Glomerular visceral epithelial cell (primary cell): ENCODE measurements at regions not wholly inside any gene's neighbourhood (a gene's known extent, or its start where the extent isn't known, plus 50 kb on each side); places are given as distances from the start of the nearest gene placed in this dataset.
"Not testable (repeated sequence)": the region's sequence is repeated elsewhere in the genome, so short reads cannot be mapped to it uniquely, and the experiment has no call there.

Experiments used
- DNase-seq: peaks from one replicate; pipeline ENCODE4 v3.0.0-alpha.2; 2016; ENCODE audit errors: extremely low spot score

DNA sequence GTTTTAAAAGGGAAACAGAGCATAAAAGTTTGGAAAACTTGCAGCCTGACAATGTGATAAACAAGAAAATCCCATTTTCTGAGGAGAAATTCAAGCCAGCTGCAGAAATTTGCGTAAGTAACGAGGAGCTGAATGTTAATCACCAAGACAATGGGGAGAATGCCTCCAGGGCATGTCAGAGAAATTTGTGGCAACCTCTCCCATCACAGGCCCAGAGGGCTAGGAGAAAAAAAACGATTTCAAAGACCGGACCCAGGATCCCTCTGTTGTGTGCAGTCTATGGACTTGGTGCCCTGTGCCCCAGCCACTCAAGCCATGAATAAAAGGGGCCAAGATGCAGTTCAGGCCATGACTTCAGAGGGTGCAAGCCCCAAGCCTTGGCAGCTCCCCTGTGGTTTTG lies 355.4 kb upstream of the NDST3 start:
- DNase-seq: no peak

DNA sequence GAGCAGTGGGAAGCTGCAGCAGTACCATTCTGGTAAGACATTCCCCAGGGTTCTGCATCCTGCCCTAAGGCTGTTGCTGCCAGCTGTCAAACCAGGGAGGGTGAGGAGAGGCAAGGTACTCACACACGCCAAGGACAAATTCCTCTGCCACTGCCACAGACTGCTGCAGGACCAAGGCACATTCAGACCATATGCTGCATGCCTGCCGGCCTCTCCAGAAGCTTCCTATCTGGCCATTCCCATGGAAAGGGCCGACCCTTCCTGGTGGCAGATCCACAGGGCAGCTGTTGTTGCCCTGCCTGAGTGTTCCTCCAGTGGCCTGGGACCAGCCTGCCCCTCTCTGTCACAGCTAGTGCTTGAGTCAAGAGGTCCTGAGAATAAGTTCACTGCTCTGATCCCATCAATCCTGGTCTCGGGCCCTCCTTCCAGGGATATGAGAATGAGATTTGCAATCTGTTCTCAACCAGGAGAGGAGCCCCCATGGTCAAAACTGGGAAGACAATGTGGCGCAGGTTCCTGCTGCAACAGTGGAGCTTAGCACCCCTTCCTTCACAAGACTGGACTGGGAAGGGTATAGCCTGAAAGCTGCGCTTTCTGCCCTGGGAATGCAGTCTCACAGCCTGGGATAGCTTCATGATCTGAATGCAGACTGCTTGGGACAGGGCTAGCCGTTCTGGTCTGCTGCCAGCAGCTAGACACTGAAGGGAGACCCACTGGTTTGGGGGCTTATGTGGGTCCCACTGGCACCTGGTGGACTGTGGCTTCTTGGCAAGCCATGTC lies 342.5 kb upstream of the NDST3 start:
- no peak for DNase-seq

DNA sequence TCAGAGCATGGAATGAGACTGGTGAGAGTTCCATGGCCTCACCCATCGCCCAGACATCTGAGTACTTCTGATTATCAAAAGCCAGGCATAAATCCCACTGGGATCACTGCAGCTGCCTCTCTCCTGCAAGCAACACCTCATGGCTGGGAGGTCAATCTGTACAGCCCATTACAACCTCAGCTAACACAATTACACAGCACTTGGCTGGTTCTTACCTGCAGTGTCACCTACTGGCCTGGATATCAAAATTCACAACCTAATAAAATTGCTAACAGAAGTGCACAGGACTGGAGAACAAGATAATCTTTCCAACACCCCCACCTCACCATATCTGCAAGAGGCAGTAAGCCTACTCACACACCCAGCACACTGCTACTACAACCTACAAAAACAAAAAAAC lies 341.7 kb upstream of the NDST3 start:
- DNase-seq: no peak

DNA sequence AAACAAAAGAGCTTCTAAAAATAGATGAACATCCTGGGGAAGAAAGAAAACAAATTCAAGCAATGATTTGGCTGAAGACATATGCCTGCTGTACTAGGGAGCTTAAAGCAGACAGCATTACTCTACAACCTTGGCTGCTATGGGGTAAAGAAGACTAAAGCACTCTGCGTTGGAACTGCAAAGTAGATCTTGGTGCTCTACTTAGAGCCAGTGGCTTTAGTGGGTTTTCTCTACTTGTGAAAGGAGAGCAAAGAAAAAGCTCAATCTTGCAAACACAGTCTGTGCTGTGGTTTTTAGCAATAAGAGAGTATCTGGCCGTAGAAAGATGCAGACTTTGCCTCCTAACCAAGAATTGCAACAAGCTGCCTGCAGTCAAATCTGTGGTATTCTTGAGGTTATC lies 334.7 kb upstream of the NDST3 start:
- no peak for DNase-seq

DNA sequence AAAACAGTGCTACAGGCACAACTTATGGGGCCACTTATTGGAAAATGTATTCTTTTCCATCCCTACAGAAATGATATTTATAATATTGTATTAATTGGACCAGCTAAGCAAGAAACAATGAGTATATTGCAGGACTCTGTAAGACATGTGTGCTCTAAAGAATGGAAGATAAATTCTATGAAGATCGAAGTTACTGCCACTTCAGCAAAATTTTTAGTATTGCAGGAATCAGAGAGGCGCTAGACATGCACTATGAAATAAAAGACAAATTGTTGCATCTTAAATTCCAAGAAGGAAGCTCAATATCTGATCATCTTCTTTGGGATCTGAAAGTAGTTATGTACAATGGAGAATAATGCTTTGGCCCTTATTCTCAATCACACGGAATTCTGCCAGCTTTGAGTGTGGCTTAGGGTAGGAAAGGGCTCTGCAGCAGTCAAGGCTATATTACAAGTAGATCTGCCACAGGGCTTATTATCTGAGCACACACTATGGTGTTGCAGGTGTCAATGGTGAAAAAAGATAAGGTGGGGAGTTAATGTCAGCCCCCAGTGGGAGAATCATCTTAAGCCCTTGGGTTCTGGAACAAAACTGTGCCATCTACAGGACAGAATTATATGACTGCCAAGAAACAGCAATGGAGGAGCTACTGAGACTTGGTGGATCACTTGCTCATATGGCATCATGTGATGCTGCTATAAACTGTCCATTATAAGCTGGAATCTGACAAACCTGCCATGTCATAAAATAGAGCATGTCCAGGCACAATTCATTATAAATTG lies 334.0 kb upstream of the NDST3 start:
- peak; percentile 2 for DNase-seq

DNA sequence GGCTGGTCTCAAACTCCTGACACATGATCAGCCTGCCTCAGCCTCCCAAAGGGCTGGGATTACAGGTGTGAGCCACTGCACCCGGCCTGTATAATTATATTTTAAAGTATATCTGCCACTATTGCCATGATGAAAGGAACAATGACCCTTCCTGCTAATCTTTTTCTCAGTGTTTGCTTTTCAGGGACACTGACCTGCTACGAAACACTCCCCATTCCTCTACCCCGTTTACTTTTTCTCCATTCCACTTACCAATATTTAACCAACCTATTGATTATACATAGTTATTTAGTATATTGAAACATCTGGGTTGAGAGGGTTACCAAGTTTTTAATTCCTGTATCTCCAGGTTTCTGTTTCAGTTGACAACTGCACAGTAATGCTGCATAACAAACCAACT lies 331.9 kb upstream of the NDST3 start:
- no peak for DNase-seq

DNA sequence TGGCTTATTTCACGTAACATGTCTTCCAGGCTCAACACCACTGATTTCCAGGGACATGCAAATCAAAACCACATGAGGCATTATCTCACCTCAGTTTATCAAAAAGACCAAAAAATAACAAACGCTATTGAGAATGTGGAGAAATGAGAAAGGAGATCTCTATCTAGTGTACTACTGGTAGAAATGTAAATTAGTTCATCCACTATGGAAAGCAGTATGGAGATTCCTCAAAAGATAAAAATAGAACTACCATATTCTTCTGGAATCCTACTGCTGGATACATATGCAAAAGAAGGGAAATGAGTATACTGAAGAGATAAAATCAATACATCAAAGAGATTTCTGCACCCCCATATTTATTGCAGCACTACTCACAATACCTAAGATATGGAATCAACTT lies 329.6 kb upstream of the NDST3 start:
- no peak for DNase-seq

DNA sequence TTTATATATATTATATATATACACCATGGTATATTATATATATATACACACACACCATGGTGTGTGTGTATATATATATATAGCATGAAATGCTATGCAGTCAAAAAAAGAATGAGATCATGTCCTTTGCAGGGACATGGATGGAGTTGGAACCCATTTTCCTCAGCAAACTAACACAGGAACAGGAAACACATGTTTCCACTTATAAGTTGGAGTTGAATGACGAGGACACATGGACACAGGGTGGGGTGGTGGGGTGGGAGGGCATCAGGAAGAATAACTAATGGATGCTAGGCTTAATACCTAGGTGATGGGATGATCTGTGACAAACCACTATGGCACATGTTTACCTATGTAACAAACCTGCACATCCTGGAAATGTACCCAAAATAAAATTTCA lies 293.6 kb upstream of the NDST3 start:
- DNase-seq: no peak

DNA sequence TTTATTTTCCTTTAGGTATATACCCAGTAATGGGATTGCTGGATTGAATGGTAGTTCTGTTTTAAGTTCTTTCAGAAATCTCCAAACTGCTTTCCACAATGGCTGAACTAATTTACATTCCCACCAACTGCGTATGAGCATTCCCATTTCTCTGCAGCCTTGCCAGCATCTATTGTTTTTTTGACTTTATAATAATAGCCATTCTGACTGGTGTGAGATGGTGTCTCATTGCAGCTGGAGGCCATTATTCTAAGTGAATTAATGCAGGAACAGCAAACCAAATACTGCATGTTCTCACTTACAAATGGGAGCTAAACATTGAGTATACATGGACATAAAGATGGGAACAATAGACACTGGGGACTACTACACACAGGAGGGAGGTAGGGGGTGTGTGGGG lies 288.9 kb upstream of the NDST3 start:
- not testable (repeated sequence) for DNase-seq

DNA sequence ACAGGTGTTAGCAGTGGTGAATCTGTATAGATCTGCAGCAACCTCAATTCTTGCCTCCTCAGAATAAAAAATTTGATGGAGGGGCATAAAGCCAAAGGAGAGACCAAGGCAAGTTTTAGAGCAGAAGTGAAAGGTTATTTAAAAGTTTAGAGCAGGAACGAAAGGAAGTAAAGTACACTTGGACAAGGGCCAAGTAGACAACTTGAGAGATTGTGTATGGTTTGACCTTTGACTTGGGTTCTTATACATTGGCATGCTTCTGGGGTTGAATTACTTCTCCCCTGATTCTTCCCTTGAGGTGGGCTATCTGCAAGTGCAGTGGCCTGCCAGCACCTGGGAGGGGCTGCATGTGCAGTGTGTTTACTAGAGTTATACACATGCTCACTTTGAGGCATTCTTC lies 278.8 kb upstream of the NDST3 start:
- no peak for DNase-seq

DNA sequence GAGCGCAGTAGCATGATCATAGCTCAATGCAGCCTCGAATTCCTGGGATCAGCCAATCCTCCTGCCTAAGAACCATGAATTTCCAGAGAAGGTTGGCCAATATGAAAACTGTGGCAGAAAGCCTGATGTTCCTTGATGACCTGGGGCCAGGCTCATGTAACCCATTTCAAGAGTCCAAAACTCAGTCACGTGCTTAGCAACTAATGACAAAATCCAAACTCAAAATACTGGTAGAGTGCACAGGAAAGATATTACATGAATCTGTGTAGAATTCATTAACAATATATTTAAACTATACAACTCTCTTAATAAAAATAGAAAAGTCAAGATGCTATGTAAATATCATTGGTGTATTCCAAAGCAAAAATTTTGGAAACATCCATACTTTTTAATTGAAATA lies 265.7 kb upstream of the NDST3 start:
- no peak for DNase-seq

DNA sequence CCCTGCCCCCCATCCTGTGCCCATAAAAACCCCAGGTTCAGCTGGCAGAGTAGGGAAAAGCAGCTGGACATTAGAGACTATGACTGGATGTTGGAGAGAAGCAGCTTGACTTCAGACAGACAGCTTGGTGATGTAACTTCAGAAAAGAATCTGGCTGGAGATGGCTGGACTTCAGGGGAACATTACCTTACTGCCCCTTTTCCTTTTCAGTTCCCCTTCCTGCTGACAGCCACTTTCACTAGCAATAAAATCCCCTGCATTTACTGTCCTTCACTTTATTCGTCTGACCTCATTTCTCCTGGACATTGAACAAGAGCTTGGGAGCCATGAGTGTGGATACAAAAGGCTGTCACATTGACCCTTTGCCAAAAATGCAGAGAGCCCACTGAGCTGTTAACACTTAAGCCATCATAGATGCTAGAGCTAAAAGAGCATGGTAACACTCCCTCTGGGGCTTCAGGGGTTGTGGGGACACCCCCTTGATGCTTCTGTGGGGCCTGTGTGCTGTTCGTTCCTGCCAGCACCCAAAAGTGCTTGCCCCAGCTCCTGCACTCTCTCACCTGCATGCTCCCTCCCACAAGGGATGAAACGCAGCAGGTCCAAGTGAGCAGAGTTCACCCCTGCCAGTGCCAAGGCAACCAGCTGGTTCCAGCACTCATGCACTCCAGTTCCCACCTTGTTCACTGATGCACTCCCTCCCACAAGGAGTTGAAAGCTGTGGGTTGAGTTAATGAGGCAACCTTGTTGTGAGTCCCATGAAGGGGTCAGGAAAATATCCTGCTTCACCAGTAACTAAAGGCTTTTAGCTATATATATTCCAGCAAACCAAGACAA lies 263.8 kb upstream of the NDST3 start:
- DNase-seq: no peak

DNA sequence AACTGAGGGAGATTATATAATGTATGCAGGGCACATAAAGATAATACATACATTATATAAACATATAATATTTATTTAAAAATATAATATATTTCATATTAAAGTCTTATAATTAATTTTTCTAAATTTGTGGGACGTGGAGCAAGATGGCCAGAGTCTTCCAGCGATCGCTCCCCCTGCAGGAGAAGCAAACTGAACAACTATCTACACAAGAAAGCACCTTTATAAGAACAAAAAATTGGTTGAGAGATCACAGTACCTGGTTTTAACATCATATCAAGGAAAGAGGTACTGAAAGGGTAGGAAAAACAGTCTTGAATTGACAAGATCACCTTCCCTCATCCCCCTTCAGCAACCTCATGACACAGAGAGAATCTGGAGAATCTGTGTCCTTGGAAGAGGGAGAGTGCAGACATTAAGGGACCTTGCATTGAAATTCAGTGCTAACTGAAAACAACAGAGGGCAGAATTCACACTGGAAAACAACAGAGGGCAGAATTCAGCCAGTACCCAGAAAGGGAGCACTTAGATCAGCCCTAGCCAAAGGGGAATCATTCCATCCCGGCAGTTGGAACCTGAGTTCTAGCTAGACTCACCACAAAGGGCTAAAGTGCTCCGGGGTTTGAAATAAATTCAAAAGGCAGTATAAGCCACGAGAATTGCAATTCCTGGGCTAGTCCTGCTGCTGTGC lies 262.5 kb upstream of the NDST3 start:
- no peak for DNase-seq

DNA sequence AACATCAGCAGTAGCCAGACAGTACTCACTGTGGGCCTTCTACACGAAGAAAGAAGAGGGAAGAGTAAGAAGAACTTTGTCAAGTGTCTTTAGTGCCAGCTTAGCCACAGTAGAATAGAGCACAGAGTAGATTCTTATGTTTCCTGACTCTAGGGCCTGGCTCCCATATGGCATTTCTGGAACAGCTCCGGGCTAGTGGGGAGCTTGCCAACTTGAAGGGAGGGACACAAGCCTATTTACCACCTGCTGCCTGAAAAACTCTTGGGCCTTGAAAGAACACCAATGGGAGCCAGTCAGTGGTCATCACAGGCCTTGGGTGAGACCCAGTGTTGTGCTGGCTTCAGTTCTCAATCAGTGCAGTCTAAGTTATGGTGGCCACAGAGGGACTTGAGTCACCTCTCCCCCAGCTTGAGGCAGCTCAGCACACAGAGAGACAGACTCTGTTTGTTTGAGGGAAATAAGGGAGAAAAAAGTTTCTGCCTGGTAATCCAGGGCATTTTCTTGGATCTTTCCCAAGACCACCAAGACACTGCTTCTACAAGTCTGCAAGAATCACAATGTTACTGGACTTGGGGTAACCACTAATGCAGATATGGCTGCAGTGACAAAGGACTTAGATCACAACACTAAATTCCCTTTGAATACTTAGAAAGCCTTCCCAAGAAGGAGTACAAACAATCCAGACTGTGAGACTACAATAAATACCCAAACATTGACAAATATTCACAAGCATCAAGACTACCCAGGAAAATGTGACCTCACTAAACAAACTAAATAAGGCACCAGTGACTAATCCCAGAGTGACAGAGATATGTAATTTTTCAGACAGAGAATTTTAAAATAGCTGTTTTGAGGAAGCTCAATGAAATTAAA lies 261.0 kb upstream of the NDST3 start:
- no peak for DNase-seq

DNA sequence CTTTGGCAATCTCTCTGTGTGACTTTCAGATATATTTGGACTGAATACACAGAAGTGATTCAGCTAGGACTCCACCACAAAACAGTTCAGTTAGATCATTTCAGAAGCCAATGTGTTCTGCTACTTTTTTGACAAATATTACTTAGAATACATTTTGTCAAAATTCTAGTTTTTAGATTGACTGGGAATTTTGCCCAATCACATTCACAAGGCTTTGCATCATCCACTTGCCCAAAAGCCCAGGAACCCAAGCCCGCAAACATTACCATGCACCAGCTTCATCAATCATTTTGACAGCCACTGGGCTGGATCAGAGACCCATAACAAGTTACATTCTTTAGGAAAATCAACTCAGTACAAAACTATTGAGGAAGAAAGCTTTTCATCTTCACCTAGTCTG lies 256.6 kb upstream of the NDST3 start:
- DNase-seq: peak; percentile 46

DNA sequence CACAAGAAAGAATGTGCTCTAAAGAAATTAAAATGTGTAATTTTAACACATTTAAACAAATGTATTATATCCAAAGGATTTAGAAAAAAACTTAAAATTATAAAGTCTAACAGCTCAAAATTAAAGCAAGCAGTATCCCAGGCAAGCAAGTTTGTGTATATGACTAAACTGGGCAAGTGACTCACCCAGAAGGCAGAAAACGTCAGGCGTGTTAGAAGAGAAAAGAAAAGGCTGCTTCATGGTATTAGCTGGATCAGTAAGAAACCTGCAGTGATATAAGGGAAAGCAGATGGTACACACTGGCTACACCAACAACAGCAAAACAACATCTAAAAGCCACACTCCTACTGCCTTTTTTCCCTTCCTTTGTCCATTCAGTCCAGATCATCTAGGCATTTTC lies 250.6 kb upstream of the NDST3 start:
- peak; percentile 35 for DNase-seq

DNA sequence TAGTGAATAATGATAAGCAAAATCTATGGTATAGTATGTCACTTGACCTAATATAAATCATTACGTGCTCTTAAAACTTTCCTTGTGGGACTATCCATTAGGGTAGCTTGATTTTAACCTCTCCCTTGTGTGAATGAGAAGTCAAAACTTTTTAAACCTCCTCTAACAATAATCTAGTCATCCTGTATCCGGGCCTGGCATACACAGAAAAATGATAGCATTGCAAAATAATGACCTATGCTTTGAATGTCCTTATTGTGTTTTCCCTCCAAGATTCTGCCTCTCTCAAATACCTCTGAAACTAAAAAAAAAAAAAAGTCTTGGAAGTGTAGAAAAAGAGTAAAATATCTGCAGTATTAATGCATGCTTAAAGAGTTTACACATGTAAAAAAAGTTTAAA lies 250.0 kb upstream of the NDST3 start:
- DNase-seq: no peak

DNA sequence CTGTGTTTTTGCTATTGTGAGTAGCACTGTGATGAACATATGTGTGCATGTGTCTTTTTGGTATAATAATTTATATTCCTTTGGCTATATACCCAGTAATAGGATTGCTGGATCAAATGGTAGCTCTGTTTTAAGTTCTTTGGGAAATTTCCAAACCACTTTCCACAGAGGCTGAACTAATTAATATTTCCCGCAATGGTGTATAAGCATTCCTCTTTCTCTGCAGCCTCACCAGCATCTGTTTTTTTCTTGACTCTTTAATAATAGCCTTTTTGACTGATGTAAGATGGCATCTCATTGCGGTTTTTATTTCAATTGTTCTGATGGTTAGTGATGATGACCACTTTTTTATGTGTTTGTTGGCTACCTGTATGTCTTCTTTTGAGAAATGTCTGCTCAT lies 247.7 kb upstream of the NDST3 start:
- no peak for DNase-seq

DNA sequence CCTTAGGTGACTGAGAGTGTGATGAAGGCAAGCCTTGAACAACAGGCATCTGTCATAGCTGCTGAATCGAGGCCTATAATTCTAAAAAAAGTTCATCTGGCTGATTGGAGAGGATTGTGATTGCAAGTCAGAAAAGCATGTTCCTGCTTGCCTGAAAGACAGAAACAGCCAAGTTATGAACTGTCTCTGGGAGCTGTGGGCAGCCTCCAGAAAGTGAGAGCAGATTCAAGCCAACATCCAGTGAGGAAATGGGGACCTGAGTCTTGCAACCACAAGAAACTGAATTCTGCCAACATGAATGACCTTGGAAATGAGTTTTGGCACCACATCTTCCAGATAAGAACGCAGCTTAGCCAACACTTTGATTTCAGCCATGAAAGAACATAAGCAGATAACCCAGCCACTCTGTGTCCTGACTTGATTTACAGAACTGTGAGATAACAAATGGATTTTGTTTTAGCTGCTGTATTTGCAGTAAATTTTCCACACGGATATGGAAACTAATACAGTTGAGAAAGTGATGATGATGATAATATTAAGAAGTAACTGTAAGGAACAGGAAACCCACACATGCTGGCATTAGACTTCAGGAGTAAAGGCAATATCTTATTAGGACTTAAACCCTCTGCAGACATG lies 240.3 kb upstream of the NDST3 start:
- DNase-seq: no peak

DNA sequence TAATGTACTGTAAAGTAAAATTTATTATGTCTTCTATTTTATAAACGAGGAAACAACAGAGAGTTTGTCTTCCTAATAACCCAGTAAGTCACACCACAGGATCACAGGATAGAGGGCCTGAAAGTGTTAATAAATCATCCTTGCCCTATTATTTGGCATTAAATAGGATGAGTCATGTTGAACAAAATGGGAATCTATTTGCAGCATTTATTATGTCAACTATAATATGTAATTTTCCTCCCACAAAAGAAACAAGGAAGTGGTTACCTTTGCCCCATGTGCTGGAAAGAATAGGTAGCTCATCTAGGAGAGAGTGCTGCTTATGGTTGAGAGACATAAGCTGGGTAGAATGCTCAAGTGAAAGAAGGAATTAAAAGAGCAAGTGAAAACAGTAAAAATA lies 237.6 kb upstream of the NDST3 start:
- peak; percentile 25 for DNase-seq

DNA sequence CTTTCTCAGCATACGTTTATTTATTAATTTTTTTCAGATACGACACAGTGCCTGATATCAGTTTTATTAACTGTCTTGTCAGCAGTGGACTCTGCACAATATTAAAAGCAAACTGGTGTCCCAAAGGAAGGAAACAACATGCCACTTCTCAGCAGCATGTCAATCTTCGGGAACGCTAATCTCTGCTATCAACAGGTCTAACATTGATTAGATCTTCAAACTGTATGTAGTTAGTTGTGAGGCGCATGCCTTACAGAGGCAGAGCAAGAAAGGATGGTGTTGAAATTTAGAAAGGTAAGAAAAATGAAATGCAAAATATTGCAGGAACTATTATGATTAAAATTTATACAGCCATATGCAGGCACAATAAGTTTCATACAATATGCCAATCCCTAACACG lies 233.7 kb upstream of the NDST3 start:
- no peak for DNase-seq
